ENCODE measurements at regions not wholly inside any gene's neighbourhood (a gene's known extent, or its start where the extent isn't known, plus 50 kb on each side); places are given as distances from the start of the nearest gene placed in this dataset.

GRCh38 chr6:71527886-71528285, 239.3 kb downstream of the OGFRL1 start:
- no peak for DNase-seq

- DNase-seq, result no peak
These were observed 240.4 kb downstream of the OGFRL1 start for GRCh38 chr6:71529026-71529425.

- no peak for DNase-seq
These were observed 241.2 kb downstream of the OGFRL1 start for GRCh38 chr6:71529769-71530168.

GRCh38 chr6:71531006-71531405, 242.4 kb downstream of the OGFRL1 start:
- DNase-seq, result no peak

GRCh38 chr6:71531841-71532240, 243.2 kb downstream of the OGFRL1 start:
- no peak for DNase-seq

GRCh38 chr6:71533939-71534379, 245.3 kb downstream of the OGFRL1 start:
- no peak for DNase-seq

GRCh38 chr6:71534921-71535320, 246.3 kb downstream of the OGFRL1 start:
- DNase-seq, result no peak

- DNase-seq, result no peak
These were observed 249.1 kb downstream of the OGFRL1 start for GRCh38 chr6:71537717-71538116.

GRCh38 chr6:71544028-71544427, 255.4 kb downstream of the OGFRL1 start:
- DNase-seq, result no peak

GRCh38 chr6:71544906-71545305, 256.3 kb downstream of the OGFRL1 start:
- no peak for DNase-seq

GRCh38 chr6:71545905-71546304, 257.3 kb downstream of the OGFRL1 start:
- DNase-seq, result no peak

GRCh38 chr6:71551798-71552197, 263.2 kb downstream of the OGFRL1 start:
- no peak for DNase-seq

- DNase-seq, result no peak
These were observed 267.5 kb downstream of the OGFRL1 start for GRCh38 chr6:71556141-71556540.

- DNase-seq, result no peak
These were observed 270.4 kb downstream of the OGFRL1 start for GRCh38 chr6:71558974-71559373.

GRCh38 chr6:71567562-71567961, 279.0 kb downstream of the OGFRL1 start:
- DNase-seq, result no peak

- no peak for DNase-seq
These were observed 289.2 kb downstream of the OGFRL1 start for GRCh38 chr6:71577766-71578165.

- DNase-seq, result no peak
These were observed 291.3 kb downstream of the OGFRL1 start for GRCh38 chr6:71579902-71580301.

GRCh38 chr6:71582820-71583219, 294.2 kb downstream of the OGFRL1 start:
- no peak for DNase-seq

- DNase-seq, result no peak
These were observed 296.3 kb downstream of the OGFRL1 start for GRCh38 chr6:71584712-71585436.

- no peak for DNase-seq
These were observed 296.9 kb downstream of the OGFRL1 start for GRCh38 chr6:71585472-71585871.

GRCh38 chr6:71588490-71588889, 297.9 kb upstream of the RIMS1 start:
- DNase-seq, result no peak

- DNase-seq, result no peak
These were observed 297.1 kb upstream of the RIMS1 start for GRCh38 chr6:71589254-71589653.

- no peak for DNase-seq
These were observed 293.7 kb upstream of the RIMS1 start for GRCh38 chr6:71592643-71593042.

- DNase-seq, result no peak
These were observed 287.0 kb upstream of the RIMS1 start for GRCh38 chr6:71599359-71599758.
